SK-N-SH (cell line): ENCODE measurements at regions not wholly inside any gene's neighbourhood (a gene's known extent, or its start where the extent isn't known, plus 50 kb on each side); places are given as distances from the start of the nearest gene placed in this dataset.

ENCODE experiments used
- CHD2 ChIP-seq: fragments of 150-350 bp; IDR thresholded peaks from 2 replicates; pipeline ENCODE4 v1.6.1; 2018; ENCODE audit warnings: low read length; ENCODE audit not compliant: partially characterized antibody
- EZH2phosphoT487 ChIP-seq: fragments of 200-600 bp; sonication (generic); IDR thresholded peaks from 2 replicates; pipeline ENCODE4 v1.6.1; 2017; ENCODE audit warnings: low read depth, mixed run types, mild to moderate bottlenecking, antibody characterized with exemption, moderate library complexity, borderline replicate concordance
- FOSL2 ChIP-seq: IDR thresholded peaks from 2 replicates; pipeline ENCODE4 v1.4.0; 2012; ENCODE audit warnings: low read depth, mild to moderate bottlenecking, moderate library complexity, borderline replicate concordance
- POLR2AphosphoS5 ChIP-seq: IDR thresholded peaks from 2 replicates; pipeline ENCODE4 v1.6.1; 2012; ENCODE audit warnings: low read depth, low read length
- TF ChIP-seq, protein P1 (sequence below): fragments of 150-350 bp; IDR thresholded peaks from 2 replicates; pipeline ENCODE4 v1.6.1; 2017; ENCODE audit warnings: antibody characterized with exemption, low read length, low read depth, borderline replicate concordance
- TF ChIP-seq, protein P2 (sequence below): IDR thresholded peaks from 2 replicates; pipeline ENCODE4; 2012
- TF ChIP-seq, protein P3 (sequence below): fragments of 200-600 bp; sonication (generic); IDR thresholded peaks from 2 replicates; pipeline ENCODE4 v1.6.1; 2017; ENCODE audit warnings: antibody characterized with exemption, mild to moderate bottlenecking, moderate library complexity
- TF ChIP-seq, protein P4 (sequence below): IDR thresholded peaks from 2 replicates; pipeline ENCODE4 v1.4.0; 2012; ENCODE audit warnings: low read depth

DNA sequence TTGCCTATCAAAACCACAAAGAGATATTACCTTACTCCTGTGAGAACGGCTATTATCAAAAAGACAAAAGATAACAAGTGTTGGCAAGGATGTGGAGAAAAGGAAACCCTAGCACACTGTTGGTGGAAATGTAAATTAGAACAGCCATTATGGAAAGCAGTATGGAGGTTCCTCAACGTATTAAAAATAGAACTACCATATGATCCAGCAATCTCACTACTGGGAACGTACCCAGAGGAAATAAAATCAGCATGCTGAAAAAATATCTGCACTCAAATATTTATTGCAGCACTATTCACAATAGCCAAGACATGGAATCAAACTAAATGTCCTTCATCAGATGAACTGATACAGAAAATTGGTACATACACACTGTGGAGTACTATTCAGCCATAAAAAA is 149.4 kb upstream of the MLN start:
- no peak for TF ChIP-seq EZH2phosphoT487
- TF ChIP-seq, protein P1, sequence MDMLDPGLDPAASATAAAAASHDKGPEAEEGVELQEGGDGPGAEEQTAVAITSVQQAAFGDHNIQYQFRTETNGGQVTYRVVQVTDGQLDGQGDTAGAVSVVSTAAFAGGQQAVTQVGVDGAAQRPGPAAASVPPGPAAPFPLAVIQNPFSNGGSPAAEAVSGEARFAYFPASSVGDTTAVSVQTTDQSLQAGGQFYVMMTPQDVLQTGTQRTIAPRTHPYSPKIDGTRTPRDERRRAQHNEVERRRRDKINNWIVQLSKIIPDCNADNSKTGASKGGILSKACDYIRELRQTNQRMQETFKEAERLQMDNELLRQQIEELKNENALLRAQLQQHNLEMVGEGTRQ, result no peak
- TF ChIP-seq, protein P2, sequence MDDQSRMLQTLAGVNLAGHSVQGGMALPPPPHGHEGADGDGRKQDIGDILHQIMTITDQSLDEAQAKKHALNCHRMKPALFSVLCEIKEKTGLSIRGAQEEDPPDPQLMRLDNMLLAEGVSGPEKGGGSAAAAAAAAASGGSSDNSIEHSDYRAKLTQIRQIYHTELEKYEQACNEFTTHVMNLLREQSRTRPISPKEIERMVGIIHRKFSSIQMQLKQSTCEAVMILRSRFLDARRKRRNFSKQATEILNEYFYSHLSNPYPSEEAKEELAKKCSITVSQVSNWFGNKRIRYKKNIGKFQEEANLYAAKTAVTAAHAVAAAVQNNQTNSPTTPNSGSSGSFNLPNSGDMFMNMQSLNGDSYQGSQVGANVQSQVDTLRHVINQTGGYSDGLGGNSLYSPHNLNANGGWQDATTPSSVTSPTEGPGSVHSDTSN, result no peak
- TF ChIP-seq FOSL2, result no peak
- TF ChIP-seq, protein P3, sequence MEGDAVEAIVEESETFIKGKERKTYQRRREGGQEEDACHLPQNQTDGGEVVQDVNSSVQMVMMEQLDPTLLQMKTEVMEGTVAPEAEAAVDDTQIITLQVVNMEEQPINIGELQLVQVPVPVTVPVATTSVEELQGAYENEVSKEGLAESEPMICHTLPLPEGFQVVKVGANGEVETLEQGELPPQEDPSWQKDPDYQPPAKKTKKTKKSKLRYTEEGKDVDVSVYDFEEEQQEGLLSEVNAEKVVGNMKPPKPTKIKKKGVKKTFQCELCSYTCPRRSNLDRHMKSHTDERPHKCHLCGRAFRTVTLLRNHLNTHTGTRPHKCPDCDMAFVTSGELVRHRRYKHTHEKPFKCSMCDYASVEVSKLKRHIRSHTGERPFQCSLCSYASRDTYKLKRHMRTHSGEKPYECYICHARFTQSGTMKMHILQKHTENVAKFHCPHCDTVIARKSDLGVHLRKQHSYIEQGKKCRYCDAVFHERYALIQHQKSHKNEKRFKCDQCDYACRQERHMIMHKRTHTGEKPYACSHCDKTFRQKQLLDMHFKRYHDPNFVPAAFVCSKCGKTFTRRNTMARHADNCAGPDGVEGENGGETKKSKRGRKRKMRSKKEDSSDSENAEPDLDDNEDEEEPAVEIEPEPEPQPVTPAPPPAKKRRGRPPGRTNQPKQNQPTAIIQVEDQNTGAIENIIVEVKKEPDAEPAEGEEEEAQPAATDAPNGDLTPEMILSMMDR, result no peak
- no peak for TF ChIP-seq POLR2AphosphoS5
- TF ChIP-seq CHD2, result no peak
- TF ChIP-seq, protein P4, sequence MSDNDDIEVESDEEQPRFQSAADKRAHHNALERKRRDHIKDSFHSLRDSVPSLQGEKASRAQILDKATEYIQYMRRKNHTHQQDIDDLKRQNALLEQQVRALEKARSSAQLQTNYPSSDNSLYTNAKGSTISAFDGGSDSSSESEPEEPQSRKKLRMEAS, result no peak
